NCI-H1417 treated with DMSO at 0.1 percent for 48 hours (cell line): ENCODE measurements at regions not wholly inside any gene's neighbourhood (a gene's known extent, or its start where the extent isn't known, plus 50 kb on each side); places are given as distances from the start of the nearest gene placed in this dataset.

Experiments used
- DNase-seq: peaks from one replicate; lab custom pipeline; 2025; lab: John Stamatoyannopoulos, UW

GRCh38 chr7:80403686-80404241 lies 108.1 kb downstream of the GNAT3 start:
- DNase-seq, result no peak

GRCh38 chr7:80401708-80402107 lies 110.2 kb downstream of the GNAT3 start:
- no peak for DNase-seq

GRCh38 chr7:80393786-80394185 lies 118.1 kb downstream of the GNAT3 start:
- DNase-seq, result peak; percentile 50

- DNase-seq, result no peak
These were observed 119.4 kb downstream of the GNAT3 start for GRCh38 chr7:80392229-80393169.

- no peak for DNase-seq
These were observed 124.2 kb downstream of the GNAT3 start for GRCh38 chr7:80387634-80388193.

GRCh38 chr7:80386686-80387085 lies 125.2 kb downstream of the GNAT3 start:
- no peak for DNase-seq

GRCh38 chr7:80385508-80385907 lies 126.4 kb downstream of the GNAT3 start:
- DNase-seq, result no peak

GRCh38 chr7:80380957-80381356 lies 130.9 kb downstream of the GNAT3 start:
- DNase-seq, result no peak

- peak; percentile 79 for DNase-seq
These were observed 132.6 kb downstream of the GNAT3 start for GRCh38 chr7:80379034-80379982.

GRCh38 chr7:80374321-80374720 lies 137.5 kb downstream of the GNAT3 start:
- DNase-seq, result no peak

GRCh38 chr7:80373429-80374032 lies 138.3 kb downstream of the GNAT3 start:
- no peak for DNase-seq

- no peak for DNase-seq
These were observed 139.4 kb downstream of the GNAT3 start for GRCh38 chr7:80372415-80372814.

- DNase-seq, result no peak
These were observed 141.3 kb downstream of the GNAT3 start for GRCh38 chr7:80370587-80370986.

- no peak for DNase-seq
These were observed 142.5 kb downstream of the GNAT3 start for GRCh38 chr7:80369321-80369720.

- DNase-seq, result no peak
These were observed 149.2 kb downstream of the GNAT3 start for GRCh38 chr7:80362677-80363076.

- no peak for DNase-seq
These were observed 149.8 kb downstream of the GNAT3 start for GRCh38 chr7:80362010-80362618.

- no peak for DNase-seq
These were observed 152.4 kb downstream of the GNAT3 start for GRCh38 chr7:80359476-80359875.

GRCh38 chr7:80359029-80359428 lies 152.8 kb downstream of the GNAT3 start:
- DNase-seq, result no peak

GRCh38 chr7:80357530-80357929 lies 154.3 kb downstream of the GNAT3 start:
- DNase-seq, result no peak

- no peak for DNase-seq
These were observed 161.4 kb downstream of the GNAT3 start for GRCh38 chr7:80350430-80350829.

GRCh38 chr7:80348223-80348622 lies 163.6 kb downstream of the GNAT3 start:
- DNase-seq, result no peak
